GM20000 (cell line): ENCODE measurements at regions not wholly inside any gene's neighbourhood (a gene's known extent, or its start where the extent isn't known, plus 50 kb on each side); places are given as distances from the start of the nearest gene placed in this dataset.

Experiments
- DNase-seq: peaks from one replicate; pipeline ENCODE4 v3.0.0; 2012; ENCODE audit warnings: low spot score
- TF ChIP-seq, protein P1 (sequence below): IDR thresholded peaks from 2 replicates; pipeline ENCODE4 v1.5.1; 2012; ENCODE audit warnings: mild to moderate bottlenecking, control low read depth; ENCODE audit errors: extremely low read depth, missing control alignments

DNA sequence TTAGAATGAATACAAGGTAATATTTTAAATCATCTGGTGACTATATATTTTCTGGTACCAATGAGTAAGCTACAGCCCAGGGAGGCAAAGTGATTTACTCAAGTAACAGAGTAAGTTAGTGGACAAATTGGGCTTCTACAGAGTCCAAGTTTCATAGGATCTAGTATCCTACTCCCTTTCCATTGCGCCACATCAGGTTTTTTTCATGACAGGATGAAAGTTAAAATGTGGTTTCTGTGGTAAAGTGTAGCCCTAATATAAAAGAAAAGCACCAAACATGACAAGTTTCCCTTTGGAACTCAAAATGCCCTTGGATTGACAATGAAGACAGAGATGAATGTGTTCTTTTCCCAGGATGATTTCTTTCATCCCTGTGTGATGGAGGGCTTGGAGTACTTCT lies 350.8 kb upstream of the ZNF385D start:
- TF ChIP-seq, protein P1, sequence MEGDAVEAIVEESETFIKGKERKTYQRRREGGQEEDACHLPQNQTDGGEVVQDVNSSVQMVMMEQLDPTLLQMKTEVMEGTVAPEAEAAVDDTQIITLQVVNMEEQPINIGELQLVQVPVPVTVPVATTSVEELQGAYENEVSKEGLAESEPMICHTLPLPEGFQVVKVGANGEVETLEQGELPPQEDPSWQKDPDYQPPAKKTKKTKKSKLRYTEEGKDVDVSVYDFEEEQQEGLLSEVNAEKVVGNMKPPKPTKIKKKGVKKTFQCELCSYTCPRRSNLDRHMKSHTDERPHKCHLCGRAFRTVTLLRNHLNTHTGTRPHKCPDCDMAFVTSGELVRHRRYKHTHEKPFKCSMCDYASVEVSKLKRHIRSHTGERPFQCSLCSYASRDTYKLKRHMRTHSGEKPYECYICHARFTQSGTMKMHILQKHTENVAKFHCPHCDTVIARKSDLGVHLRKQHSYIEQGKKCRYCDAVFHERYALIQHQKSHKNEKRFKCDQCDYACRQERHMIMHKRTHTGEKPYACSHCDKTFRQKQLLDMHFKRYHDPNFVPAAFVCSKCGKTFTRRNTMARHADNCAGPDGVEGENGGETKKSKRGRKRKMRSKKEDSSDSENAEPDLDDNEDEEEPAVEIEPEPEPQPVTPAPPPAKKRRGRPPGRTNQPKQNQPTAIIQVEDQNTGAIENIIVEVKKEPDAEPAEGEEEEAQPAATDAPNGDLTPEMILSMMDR, result no peak
- no peak for DNase-seq

DNA sequence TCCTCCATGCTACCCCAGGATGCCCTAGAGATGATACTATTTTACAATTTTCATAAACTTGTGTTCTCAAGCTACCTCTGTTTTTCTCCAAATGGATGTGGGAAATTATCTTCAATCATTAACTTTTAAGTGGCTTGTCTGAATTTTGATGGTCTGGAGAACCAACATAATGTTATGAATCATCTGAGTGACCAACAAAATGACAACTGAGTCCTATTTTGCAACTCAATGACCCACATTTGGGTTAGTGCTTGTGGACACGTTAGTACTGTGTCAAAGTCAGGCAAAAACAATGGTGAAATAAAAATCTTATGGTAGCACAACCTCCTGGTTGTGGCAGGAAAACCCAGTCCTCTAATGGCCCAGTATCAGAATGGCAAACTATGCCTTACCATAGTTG lies 352.4 kb upstream of the ZNF385D start:
- DNase-seq, result no peak
- TF ChIP-seq, protein P1, result no peak

DNA sequence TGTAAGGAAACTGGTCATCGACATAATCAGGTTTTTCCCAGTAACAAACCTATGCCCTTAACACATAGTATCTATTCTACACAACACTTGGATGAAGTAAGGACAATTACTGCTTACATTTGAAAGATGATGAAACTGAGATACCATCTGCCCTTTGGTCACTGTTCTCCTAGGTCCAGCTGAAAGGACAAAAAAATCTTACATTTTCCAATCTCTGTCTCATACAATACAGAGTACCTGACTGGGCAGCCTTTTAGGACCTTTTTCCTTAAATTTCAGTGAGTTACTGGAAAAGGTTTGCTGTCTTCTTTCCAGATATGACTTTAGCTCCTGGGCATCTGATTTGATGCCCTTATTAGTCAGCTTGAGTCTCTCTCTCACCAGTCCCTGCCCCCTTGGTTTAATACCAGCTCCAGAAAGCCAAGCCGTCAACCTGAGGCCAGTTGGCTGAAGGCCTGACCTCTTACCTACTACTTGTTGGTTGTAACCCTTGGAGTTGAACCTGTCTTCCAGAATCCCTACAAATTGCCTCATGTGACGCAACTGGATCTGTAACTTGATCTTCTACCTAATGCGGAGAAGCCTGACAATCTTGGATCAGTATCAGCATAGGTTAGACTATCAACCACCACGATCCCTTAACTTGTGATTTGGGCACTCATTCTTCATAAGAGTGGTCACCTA lies 355.3 kb upstream of the ZNF385D start:
- TF ChIP-seq, protein P1, result no peak
- DNase-seq, result no peak

DNA sequence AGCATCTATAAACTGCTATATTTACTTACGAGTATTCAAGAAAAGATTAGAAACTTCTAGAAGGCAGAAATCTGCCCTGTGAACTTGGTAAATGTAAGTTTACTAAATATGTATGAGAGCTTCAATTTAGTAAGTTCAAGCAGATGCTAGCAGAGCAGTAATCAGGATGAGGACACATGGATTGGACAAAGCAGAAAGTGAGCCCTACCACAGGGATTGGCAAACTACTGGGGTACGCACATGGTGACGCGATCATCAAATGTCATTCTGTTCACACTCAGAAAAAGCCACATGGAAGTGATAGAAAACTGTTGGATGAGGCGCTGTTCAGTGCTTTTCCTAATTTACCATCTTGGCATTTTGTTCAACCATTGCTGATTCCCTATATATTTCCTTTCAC lies 360.2 kb upstream of the ZNF385D start:
- TF ChIP-seq, protein P1, result no peak
- DNase-seq, result no peak

DNA sequence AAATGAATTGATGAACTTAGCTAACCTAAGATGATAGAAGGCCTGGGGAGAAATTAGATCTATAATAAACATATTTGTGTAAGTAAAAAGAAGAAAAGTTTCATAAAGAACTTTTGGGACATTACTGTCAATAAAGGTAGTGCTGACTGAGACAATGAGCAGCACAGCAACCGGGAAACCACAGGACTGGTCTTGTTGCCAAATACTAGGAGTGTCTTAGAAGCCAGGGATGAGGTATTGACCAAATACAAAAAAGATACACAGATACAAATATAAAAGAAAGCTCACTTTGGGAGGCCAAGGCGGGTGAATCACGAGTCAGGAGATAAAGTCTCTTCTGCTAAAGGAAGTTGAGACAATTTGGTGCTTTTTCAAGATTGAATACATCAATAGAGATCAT lies 362.4 kb upstream of the ZNF385D start:
- DNase-seq, result no peak
- TF ChIP-seq, protein P1, result no peak

DNA sequence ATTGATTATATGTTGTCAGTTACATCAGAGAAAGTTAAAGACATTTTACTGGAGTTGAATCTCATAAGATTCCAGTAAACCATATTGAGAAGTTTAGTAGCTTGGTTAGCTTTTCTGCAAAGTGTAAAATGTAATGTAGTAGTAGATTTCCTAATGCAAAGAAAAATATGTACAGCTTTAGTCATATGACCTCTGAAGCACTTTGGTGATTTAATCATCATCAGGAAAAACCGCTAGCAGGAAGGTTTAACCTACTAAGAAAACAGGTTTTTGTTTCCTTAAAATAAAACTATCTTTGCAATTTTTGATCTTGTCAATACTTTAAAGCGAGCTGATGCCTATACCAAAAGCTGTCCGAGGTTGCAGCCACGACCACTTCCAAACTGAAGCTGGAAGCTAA lies 364.6 kb upstream of the ZNF385D start:
- DNase-seq, result no peak
- TF ChIP-seq, protein P1, result no peak

DNA sequence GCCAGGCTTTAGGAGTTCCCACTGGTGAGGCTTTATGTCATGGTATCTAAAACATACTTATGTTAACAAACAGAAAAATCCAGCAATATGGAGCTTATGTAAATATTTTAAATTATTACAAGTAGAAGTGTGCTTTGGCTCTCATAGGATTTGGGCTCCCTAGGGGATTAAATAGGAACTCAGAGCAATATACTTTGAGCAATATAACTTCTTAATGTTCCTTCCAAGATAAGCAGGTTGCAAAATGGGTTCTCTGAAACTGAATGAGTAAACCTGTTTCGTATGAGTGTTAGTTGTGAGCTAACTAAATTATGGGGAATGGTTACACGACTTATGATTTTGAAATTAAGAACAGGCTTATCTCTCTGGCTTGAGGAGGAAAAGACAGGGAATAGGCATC lies 366.1 kb upstream of the ZNF385D start:
- no peak for DNase-seq
- TF ChIP-seq, protein P1, result no peak
